ENCODE measurements at regions not wholly inside any gene's neighbourhood (a gene's known extent, or its start where the extent isn't known, plus 50 kb on each side); places are given as distances from the start of the nearest gene placed in this dataset.

DNA sequence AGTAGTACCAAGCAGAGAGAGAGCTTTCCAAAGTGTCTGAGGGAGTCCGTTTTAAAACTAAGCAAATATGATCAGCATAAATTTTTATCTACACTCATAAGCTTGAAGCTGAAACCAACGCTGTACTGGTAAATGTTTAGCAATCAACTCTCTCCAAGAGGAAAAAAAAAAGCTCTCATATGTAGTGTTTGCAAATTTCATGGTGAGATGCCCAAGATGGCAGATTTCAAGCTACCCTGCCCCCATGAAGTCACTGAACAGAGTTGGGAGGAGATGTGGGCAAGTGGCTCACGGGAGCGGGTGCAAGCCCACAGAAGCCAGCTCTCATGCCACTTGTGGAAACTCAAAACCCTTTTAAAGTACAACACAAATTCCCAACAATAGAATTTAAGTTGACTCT lies 475.8 kb downstream of the BCAT1 start:
- DNase-seq (ENCODE audit: low read depth): no peak

DNA sequence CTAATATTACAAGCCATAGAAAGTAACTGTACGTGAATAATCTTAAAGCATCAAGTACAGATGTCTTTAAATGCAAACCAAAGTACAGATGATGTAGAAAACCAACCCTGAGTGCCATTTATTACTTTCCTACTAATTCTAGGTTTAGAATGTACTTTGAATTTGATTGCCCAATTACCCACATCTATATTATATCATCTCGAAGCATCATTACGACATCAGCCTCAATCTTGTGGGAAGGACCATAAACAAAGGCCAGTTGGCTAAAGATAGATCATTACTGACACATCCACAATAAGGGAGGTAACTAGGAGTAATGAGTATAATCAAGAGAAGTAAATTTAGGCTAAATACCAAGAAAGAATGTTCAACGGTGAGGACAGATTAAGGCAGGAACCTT lies 478.9 kb downstream of the BCAT1 start:
- no peak for DNase-seq (ENCODE audit: low read depth)

DNA sequence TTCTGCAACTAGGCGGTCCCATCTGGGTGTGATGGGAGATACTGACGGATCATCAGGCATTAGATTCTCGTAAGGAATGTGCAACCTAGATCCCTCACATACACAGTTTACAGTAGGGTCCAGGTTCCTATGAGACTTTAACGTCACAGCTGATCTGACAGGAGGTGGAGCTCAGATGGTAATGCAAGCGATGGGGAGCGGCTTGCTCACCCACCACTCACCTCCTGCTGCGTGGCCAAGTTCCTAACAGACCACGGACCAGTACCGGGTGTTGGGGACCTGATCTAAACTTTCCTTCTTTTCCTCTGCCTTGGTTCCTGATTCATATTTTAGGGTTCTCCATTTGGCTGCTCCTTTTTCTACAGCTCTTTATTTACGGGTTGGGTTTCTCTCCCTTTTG lies 479.8 kb downstream of the BCAT1 start:
- no peak for DNase-seq (ENCODE audit: low read depth)

DNA sequence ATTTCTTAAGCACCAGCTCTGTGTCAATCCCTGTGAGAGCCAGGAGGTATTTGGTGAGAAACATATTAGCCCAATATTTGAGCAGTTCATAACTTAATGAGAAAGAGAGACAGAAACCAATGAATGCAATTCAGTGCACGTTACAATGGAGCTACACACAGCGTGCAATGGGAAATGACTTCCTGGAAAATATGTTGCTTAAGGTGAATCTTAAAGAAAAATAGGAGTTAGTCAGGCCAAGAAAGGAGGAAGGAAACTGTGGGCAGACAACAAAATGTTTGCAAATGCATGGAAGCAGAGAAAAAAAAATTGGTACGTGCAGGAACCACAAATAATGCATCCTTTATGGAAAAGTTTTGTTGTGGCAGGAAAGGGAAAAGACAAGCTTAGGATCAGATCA lies 481.7 kb downstream of the BCAT1 start:
- DNase-seq (ENCODE audit: low read depth): no peak

DNA sequence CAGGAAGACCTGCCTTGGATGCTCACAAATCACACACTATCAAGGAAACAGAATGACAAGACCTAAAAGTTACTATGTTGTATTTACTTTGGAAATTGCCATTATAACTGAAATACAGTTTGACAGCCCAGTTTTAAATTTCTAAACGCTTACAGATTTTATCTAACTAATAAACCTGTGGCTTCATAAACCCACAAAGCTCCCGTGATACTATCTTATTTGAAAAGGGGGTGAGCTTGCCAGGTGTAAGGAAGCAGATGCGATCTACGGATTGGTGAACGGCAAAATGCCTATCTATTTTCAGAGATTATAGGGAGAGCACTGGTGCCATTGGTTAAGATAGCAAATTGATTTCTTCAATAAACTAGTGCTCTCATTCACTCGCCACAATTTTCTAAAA lies 485.5 kb downstream of the BCAT1 start:
- DNase-seq (ENCODE audit: low read depth): no peak

DNA sequence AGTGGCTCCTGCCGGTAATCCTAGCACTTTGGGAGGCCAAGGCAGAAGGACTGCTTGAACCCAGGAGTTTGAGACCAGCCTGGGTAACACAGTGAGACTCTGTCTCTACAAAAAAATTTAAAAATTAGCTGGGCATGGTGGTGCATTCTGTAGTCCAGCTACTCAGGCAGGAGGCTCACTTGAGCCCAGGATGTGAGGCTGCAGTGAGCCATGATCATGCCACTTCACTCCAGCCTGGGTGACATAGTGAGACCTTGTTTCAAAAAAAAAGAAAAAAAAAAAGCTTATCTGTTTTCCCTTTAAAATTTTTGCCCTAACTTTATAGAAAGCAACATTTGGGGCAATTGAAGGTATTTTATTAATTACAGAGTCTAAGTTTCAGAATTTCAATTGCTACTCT lies 486.0 kb downstream of the BCAT1 start:
- no peak for DNase-seq (ENCODE audit: low read depth)

DNA sequence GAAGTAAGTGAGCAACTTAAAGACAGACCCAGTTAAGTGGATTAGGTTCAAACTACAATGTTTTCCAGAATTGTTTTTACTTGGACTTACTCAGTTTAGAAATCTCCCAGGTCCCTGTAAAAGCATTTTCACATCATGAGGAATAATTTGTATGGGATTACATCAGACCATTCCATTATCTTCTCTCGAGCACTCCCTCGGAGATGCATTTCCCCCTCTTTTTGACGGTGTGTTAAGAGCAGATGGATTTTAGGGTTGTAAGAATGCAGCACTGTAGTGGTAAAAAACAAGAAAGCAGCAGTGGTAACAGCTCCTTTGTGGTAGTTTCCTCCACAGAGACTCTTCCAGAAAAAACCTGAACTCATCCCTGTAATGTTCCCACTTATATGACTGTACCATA lies 488.4 kb downstream of the BCAT1 start:
- DNase-seq (ENCODE audit: low read depth): no peak

DNA sequence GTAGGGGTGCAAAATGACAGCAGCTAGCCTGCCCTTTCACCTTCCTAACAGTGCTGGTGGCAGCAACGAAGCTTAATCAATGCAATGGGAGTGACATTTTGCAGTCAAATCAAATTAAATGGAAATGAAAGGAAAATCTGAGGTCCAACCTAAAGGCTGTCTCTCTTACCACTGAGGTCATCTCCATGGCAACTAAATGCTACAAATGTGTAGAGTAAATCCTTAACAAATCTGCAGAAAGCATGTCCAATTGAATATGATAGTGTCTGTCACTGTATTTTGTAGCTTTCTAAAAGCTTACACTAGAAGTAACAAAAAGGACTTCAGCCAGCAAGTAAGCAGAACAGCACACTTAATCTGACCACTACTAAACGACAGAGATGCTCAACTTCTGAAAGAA lies 488.8 kb downstream of the BCAT1 start:
- no peak for DNase-seq (ENCODE audit: low read depth)

DNA sequence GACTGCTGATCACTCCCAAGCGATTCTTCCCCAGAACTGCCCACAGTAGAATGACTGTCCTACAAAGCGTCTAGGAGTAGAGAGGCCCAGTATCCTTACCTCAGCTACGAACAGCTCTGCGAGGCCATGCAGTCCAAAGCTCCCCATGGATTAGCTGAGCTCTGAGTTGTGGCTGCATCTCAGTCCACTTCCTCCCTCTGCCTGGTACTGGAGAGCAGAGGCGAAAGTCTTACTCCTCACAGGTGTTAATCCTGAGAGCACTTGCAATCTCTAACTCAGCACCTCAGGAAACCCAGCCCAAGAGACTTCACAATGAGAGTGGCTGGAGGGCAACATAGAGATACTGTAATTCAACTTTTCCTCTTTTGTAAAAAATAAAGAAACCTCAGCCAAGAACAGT lies 493.1 kb downstream of the BCAT1 start:
- no peak for DNase-seq (ENCODE audit: low read depth)

DNA sequence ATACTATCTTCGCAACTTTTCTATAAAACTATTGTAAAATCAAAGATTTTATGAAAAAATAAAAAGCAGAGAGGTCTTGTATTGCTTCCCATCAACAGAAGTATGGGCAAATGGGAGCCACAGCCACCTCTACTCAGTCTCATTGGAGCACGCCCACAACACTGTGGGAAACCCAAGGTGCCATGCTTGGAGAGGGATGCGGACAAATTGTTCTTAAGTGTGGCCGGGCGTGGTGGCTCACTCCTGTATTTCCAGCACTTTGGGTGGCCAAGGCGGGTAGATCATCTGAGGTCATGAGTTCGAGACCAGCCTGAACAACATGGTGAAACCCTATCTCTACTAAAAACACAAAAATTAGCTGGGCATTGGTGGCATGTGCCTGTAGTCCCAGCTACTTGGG lies 498.2 kb upstream of the SOX5 start:
- no peak for DNase-seq (ENCODE audit: low read depth)

DNA sequence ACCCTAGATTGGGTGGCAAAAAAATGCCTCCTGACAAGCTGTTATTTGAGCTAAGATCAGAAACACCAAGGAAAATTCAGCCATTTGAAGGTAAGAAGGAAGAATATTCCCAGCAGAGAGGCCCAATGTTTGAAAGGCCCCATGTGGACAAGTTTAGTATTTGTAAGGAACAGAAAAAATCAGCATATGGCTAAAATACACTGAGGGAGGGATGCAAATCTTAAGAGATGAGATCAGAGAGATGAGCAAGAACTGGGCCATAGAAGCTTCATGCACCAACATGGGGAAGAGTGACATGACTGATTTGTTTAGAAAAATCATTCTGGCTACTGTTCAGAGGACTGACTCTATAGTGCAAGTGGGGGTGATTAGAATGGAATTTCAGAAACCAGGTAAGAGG lies 496.8 kb upstream of the SOX5 start:
- no peak for DNase-seq (ENCODE audit: low read depth)

DNA sequence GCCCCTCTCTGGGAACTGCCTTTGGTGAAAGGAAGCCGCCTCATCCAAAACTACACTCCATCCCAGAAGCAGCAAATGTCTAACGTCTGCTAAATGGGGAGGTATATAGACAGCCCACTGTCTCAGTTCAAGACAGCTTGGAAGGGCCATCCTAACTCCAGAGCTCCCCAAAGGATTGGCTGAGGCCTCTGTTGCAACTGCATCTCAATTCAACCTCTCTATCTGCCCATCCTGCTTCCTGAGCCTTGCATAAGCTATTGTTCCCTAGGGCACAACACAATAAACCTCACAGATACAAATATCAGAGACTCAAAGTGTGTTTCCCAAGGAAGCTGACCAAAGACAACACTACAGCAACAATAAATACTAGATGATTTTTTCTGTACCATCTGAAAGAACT lies 495.2 kb upstream of the SOX5 start:
- DNase-seq (ENCODE audit: low read depth): no peak

DNA sequence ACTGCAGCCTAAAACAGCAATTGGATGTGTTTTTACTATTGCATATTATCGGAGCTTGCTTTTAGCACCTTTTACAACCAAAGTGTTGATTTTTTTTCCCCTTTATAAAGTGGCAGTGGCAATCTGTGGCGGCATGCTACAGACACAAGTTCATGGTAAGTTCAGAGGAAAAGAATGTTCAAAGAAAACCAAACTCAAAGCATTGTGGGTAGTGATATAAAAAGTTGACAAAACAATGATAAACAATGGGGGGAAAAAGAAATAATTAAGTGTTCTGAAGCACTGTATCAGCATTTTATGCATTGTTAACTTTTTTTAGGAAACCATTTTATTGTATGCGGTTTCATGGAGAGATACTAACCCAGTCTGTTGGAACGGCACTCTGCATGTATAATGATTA lies 492.0 kb upstream of the SOX5 start:
- no peak for DNase-seq (ENCODE audit: low read depth)

DNA sequence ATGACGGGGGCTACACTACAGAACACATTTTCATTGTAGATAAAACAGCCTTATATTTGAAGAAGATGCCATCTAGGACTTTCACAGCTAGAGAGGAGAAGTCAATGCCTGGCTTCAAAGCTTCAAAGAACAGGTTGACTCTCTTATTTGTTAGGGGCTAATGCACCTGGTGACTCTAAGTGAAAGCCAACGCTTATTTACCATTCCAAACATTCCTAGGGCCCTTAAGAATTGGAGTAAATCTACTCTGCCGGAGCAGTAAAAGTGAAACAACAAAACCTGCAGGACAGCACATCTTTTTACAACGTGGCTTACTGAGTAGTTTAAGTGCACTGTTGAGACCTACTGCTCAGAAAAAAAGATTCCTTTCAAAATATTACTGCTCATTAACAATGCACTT lies 487.2 kb upstream of the SOX5 start:
- no peak for DNase-seq (ENCODE audit: low read depth)

DNA sequence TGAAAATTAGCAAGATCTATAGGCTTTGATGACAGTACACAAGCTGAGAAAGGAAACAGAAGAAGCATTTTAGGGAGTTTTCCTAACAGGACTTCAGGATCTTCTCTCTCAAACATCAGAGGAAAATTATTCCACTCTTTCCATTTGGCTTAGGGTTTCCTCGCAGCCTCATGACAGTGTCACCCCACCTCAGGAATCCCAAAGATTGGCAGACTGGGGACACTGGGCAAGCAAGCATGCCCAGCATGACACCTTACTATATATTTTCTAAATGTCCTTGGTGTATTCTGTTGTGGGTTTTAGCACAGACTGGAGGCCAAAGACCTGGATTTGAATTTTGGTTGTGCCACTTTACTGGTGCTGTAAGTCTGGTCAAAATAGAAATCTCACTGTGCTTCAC lies 482.4 kb upstream of the SOX5 start:
- no peak for DNase-seq (ENCODE audit: low read depth)

DNA sequence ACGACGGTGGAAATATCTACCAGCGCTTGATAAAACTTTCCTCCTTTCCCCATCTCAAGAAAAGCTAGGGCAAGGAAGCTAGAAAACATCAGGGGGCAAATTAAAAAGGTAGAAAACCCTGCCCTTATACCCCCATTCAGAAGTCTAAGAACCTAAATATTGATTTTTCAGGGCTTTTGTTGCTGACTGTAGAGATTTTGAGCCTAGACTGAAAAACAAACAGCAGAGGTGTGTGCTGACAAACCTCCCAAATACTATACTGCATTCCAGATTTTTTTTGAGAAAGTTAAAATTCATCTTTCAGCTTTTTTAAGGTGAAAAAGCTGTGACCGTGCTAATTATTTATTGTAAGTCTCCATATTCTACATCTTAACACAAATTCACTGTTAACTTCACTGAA lies 478.3 kb upstream of the SOX5 start:
- DNase-seq (ENCODE audit: low read depth): no peak

DNA sequence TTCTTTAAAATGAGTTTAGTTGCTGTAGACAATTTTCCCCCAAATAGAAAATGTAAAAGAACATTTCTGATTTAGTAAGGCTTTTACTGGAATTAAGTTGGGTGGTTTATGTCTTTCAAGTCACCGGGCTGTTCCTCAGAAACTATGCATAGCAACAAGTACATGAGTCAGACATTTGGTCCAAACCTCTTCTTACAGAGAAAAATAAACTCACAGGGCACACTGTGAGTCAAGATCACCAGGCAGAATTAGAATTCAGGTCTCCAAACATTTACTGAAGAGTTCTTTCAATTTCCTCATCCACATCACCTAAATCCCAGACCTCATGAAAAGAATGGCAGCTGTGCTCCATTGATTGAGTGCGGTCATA lies 476.1 kb upstream of the SOX5 start:
- no peak for DNase-seq (ENCODE audit: low read depth)

DNA sequence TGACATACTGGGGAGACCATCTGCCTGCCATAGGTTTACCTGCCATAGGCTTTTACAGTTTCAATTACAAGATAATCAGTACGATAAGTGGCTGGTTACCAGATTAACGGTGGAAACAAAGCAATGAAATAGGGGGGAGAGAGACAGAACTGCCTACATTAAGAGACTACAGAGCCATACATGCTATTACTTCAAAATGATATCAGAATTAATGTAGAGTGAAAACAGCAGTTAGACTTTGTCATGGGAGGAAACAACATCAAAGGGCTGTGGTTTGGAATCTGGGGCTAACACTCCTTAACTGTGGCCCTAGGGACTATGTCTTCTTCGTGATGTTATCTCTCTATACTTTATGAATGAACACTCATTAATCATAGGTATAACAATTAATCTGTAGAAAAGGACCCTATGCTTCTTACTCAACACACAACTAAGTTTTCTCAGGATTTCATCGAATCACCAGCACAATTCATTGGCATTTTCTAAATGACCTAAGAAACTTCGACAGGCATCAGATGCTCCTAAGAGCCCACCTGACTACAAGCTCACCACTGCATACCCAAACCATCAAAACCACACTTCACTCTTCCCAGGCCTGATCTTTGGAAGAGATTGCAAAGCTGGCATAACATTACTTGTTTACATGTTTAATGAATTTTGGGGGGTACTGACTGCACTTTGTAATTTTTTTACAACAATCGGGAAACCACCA lies 475.6 kb upstream of the SOX5 start:
- DNase-seq (ENCODE audit: low read depth): no peak

DNA sequence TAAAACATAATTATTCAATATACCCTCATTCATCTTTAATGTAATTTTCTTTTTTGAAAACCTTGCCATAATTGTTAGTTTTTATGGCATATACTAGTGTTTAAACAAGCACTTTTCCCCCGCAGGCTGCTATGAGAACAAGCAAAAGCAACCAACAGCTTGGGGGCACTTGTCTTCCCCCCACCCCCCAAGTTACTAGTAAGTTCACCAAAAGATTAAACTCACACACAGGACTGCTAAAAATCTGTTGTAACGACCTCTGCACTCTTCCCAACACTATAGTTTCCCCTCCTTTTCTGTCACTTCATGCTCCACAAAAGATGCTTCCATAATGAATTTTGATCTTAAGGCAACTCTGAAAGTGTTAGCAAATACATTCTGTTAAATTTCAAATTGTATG lies 474.9 kb upstream of the SOX5 start:
- no peak for DNase-seq (ENCODE audit: low read depth)

DNA sequence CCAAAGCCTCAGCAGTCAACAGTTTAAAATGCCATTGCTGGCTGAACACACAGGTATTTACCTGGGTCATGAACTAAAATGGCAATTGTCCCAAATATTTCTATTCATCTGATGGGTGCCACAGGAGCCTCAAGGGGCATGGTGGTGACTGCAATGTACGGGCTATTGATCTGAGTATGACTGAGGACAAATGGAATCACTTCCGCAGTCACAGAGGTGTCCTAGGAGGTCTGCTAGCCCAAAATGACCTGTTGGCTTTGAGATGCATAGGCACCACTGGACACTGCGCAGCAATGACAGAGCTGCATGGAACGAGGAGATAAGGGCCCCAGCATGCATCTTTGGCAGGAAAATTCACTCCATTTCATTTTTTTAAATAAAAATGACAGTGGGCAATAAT lies 474.1 kb upstream of the SOX5 start:
- DNase-seq (ENCODE audit: low read depth): no peak

DNA sequence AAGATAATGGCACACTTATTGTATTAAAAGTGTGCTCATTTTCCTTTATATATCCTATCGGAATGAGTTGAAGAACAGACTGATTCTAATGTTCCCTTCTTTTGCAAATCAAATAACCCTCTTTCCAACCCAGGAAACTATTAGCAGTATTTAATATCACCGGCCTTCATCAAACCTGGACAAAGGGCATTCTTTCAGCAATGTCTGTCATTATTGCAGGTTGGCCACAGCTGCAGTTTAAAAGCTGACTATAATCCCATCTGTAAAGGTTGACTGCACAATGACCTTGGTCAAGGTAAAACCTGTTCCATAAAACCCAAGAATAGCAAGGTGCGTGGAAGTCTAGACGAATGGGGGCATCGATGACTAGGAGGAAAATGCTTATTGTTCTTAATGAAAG lies 472.3 kb upstream of the SOX5 start:
- DNase-seq (ENCODE audit: low read depth): no peak

DNA sequence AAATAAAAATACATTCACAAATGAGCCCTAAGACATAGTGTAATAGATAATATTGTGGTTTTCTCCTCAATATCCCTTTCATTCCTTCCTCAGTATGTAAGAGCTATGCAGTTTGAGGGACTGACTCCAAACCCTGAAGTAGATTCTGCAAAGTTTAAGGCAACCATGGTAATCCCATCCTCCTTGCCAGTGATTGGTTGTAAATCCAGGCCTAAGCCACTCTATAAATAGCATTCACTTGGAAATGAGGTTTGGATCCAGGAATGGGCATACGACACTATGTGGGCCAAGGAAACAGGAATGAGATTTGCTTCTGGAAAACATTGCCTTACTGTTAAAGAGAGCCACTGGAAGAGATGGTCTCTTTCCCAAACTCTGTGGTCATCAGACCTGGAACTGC lies 468.7 kb upstream of the SOX5 start:
- DNase-seq (ENCODE audit: low read depth): no peak

DNA sequence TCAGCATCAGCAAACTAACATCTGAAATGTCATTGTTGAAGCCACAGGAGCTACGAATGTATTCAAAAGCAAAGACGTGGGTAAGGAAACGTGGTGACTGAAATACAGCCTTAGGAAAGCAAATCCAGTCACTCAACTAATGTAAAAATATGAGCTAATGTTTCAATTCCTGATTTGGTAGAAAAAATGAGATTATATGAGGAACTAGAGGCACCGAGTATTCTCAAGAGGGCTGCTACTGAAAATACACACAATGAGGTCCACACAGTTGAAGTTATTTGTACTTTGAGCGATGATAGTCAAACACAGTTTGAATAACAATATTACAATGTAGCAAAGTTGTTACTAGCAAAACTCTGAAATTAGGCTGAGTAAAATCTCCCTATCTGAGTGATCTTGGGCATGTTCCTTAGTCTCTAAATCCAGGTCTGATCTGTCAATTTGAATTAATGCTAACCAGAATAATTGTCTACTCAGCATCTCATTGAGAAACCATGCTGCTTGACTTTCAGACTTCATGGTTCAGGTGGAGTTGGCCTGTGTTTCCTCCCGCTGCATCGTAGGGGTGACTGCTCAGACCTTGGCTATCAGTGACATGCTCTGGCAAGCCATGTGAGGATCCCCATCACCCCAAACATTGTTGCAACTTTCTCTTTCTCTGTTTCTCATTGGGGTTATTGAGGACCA lies 467.1 kb upstream of the SOX5 start:
- DNase-seq (ENCODE audit: low read depth): no peak

DNA sequence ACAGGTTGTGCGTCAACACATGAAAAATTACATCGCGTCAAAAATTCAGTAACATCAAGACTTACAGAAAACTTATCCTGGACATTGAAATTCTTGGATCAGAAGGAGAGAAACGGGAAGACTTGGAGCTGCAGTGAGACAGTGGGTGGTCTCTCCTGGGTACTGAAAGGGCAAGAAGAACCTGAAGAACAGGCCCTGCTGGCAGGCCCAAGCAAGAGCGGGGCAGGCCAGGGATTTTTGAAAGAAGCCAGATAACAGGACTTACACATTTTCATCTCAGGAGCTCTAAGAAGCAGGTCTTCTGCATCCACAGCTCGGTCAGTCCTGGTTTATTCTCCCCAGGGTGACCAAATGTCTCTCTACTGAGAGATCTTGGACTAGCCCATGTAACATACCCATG lies 466.5 kb upstream of the SOX5 start:
- DNase-seq (ENCODE audit: low read depth): no peak
